GM19328 (cell line): ENCODE measurements at regions not wholly inside any gene's neighbourhood (a gene's known extent, or its start where the extent isn't known, plus 50 kb on each side); places are given as distances from the start of the nearest gene placed in this dataset.

Source experiments
- ATAC-seq: cut with Tn5 transposase; IDR thresholded peaks from one replicate; pipeline ENCODE4 v1.9.1; 2021; ENCODE audit warnings: mild to moderate bottlenecking, moderate library complexity; ENCODE audit not compliant: unreplicated experiment

DNA sequence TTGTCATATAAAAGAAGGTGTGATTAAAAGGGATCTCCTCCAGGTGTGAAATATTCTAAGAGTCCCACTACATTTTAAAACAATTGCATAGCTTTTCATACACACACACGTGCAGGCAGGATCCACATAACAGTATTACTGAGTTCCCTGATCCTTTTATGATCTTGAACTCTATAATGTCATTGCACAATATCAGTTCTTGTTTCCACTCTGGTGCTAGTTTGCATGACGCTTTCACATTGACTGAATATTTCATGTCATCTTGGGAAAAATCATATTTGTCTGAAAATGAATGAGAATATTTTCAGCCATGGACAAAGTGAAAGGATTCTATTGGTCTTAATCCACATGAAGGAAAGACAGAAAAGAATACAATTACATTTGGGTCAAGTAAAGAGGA lies 703.8 kb downstream of the CDH8 start:
- ATAC-seq = no peak

DNA sequence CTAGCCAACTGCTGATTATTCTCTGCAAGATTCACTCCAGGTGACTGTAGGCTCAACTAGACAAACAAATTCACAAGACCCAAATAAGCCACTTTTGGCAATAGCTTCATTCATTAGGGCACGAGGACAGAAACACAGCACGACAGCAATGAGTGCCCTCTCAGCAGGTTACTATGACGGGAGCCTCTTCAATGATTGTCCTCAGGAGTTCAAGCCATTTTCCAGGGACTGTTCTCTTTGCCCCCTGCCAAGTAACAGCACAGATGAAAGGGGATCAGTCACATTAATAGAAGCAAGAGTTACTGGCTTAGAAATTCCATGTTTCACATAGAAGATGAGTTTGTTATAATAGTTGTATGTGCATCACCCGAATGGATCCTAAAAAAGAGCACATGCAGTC lies 712.2 kb downstream of the CDH8 start:
- no peak for ATAC-seq

GRCh38 chr16:61323456-61323855 lies 712.8 kb downstream of the CDH8 start:
- no peak for ATAC-seq

DNA sequence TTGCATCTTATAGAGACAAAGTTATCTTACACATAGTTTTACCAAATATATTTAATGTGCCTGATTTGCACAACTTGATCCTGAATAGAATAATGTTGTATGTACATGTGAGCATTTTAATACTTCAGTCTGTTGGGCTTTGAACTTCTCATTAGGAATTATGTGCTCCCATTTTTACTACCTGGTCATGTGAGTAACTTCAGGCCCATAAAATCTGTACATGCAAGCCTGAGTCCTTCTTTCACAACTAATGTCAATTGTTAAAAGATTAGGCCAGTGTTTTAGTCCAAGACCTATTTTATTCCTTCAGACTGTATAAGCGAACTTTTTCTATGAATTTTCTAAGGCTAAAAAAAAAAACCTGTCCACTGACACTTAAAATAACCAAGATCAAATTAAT lies 715.4 kb downstream of the CDH8 start:
- ATAC-seq = no peak

DNA sequence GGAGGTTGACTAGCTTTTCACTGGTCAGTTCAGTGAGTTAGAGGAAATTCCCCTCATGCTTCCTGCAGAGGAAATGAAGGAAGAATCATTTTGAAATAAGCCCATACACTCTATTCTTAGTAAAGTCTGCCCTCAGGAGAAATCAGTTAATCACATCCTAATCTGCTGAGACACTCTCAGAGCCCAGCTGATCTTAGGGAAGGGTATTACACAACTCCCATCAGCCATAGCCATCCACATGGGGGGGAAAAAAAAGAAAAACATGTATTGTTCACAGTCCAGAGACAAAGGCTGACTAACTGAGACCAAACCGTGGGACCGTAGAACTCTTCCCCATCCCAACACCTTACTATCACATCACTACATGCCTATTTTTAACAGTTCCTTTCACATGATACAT lies 722.3 kb downstream of the CDH8 start:
- ATAC-seq = no peak

DNA sequence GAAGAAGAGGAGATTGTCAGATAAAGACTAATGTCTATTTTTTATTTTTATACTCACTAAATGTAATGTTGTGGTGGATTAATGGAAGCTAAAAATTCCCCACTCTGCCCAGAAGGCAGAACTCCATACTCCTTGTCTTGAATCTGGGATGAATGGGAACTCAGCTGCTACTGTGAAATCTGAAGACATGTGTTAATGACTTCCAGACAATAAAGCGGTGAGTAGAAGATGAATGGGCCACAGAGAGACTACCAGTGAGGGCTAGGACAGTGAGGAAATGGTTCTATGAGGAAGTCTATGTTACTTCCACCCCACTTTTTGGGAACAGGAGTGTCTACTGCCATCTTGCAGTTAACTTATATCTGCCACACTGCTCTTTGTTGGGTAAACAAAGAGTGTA lies 726.9 kb downstream of the CDH8 start:
- ATAC-seq = no peak

DNA sequence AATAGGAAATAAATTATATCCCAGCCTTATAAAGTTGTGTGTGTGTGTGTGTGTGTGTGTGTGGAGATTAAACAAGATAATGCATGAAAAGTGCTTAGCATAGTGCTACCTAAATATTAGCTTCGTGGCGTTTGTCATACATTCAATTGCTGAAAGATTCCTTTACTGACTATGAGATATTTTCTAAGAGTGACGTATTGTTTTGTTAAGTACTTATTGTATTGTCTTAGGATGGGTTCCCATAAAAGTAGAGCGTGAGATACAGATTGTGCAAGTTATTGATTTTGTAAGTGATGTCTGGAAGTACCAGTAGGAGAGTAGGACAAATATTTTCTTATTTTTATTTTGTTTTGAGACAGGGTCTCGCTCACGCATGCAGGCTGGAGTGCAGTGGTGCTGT lies 730.0 kb downstream of the CDH8 start:
- no peak for ATAC-seq

- ATAC-seq = no peak
These were observed 739.4 kb downstream of the CDH8 start for GRCh38 chr16:61296814-61297213.

GRCh38 chr16:61296305-61296704 lies 739.9 kb downstream of the CDH8 start:
- ATAC-seq = no peak

- ATAC-seq = no peak
These were observed 740.9 kb downstream of the CDH8 start for GRCh38 chr16:61295311-61295710.

- no peak for ATAC-seq
These were observed 747.1 kb downstream of the CDH8 start for GRCh38 chr16:61289141-61289540.

DNA sequence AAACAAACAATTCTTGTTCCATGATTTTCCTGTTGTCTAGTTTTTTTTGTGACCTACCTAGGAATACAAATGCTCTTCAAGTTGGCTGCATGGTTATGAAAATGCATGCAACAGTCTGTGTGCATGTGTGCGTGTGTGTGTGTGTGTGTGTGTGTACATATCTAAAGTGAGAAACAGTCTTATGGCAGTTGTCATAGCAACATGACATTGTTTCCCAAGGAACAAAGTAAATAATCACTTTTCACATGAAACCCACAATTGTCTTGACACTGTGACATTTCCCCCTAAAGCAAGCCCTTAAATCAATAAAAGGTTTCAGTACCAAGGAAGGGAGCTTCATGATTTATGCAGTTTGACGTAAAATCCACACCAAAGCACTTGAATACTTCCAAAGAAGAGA lies 758.4 kb downstream of the CDH8 start:
- ATAC-seq = no peak

GRCh38 chr16:61274211-61274610 lies 762.0 kb downstream of the CDH8 start:
- ATAC-seq = no peak

DNA sequence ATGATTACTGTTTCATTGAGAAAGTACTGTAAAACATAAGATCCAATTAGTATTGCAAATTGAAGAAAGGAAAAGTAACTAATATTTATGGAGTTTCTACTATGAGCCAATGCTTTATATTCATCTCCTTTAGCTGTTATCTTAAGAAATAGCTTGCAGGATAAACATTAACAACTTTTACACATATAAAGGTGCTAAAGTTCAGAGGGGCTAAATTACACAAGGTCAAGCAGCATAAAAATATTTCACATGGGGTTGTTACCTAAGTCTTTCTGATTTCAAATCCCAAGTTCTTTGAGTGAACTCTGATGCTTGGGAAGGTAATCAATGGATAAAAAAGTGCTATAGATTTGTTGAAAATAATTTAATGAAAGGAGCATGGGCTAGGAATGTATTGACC lies 765.5 kb downstream of the CDH8 start:
- no peak for ATAC-seq

DNA sequence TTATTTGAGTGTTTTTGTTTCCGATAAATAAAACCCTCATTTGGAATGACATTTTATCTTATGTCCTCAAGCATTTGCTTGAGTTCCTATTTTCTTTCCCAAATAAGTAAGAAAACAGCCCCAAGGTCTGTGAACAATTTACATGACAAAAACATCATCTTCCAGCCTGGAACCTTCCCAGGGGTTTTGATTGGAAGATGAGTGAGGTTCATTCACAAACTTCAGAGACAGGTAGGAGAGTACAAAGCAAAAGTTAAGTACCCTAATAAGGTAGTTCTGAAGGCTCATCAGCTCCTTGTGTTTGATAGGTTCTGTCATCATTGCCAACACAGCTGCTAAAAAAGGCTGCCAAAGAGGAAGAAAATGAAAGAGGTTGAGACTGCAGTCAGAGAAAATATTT lies 772.8 kb downstream of the CDH8 start:
- no peak for ATAC-seq

DNA sequence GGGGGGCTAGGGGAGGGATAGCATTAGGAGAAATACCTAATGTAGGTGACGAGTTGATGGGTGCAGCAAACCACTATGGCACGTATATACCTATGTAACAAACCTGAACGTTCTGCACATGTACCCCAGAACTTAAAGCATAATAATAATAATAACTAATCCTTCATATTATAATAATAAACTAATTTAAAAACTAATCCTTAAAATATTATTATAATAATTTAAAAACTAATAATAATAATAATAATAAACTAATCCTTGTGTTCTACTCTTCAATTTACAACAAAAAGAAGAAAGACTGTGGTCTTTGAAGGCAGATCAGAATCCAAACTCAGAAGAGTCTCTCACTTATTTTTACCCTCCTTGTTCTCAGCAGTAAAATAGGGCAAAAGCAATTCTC lies 774.9 kb downstream of the CDH8 start:
- no peak for ATAC-seq

DNA sequence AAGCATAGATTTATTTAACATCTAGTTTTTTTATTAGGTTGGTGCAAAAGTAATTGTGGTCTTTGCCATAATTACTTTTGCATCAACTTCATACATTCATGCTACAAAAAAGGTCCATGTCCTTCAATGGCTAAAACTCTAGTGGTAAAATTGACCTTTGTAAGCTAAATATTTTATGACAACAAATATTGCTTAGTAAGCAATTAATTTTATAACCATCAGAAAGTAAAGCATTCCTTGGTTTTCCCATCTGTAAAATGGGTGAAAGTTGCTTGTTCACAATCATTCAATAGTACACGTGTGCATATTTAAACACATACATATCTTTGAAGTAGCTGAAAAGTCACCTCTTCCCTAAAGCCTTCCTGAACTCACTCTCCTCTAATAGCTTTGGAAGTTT lies 789.6 kb downstream of the CDH8 start:
- no peak for ATAC-seq

- no peak for ATAC-seq
These were observed 792.3 kb downstream of the CDH8 start for GRCh38 chr16:61243954-61244353.

DNA sequence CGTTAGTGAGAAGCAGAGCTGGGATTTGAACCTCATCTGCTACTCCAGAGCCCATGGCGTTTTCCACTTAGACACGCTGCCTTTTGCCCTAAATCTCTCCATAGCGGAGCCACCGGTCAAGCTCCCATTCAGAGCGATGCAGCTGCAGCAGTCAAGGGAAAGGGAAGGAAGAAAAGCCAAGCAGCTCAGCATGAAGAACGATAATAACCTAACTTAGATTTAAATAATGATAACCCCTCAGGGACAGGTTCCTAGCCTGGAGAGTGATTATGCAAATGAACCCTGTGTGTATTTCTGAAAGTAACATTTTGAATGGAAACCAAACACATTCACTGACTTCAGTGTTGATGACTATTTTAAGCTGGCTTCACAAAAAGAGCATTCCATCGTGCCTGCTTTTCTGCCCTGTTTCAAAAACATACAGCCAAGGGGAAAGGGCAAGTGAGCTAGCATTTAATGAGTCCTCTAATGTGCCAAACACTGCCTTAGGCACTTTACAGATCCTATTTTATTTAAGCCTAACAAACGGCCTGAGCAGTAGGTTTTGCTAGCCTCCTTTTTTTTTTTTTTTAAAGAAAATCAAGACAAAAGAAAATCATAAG lies 798.3 kb downstream of the CDH8 start:
- ATAC-seq = no peak

DNA sequence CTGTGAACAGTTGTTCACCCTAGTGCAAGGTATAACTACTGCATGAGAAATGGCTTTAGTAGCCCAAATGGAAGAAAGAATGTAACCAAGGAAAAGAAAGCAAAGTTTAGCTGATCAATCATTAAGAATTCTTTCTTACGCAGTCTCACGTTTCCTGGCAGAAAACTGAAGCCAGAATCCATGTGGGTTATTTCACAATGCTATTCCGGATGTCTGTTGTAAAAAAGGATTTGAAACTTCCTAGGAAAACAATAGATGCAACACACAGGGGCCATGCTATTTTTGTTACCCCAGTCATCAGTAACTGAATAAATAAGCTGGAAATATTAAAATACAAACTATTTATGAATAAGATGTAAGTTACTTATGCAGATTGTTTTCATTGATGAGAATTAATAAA lies 802.5 kb downstream of the CDH8 start:
- no peak for ATAC-seq

- ATAC-seq = no peak
These were observed 807.9 kb downstream of the CDH8 start for GRCh38 chr16:61228371-61228770.

- ATAC-seq = no peak
These were observed 820.6 kb downstream of the CDH8 start for GRCh38 chr16:61215605-61216004.

- no peak for ATAC-seq
These were observed 821.5 kb downstream of the CDH8 start for GRCh38 chr16:61214780-61215179.

DNA sequence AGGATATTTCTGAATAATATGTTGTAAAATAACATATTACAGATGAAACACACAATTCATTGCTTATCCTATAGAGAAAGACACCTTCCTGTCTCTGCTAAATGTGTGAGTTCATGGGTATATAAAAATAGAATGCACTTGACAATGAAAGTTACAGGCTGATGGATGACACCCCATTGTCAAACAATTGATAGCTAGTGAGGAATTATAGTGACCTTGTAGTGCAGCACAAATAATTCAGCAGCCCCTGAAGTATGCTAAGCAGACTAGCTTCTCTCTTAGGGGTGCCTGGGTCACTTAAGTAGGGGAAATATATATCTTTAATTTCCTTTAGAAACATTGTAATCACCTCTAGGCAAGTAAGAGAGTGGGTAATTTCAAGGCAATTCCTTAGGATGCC lies 826.2 kb downstream of the CDH8 start:
- ATAC-seq = no peak
